Activated B cell treated with CpG ODN at 0.5 μM for 24 hours (primary cell): ENCODE measurements at regions not wholly inside any gene's neighbourhood (a gene's known extent, or its start where the extent isn't known, plus 50 kb on each side); places are given as distances from the start of the nearest gene placed in this dataset.

Experiments used
- ATAC-seq: fragments of 200-7000 bp; cut with Tn5 transposase; one replicate; pipeline ENCODE4 v1.10.0; 2021; ENCODE audit warnings: low read depth, mild to moderate bottlenecking, moderate library complexity
- CTCF ChIA-PET: fragments of 350-600 bp; sonication (Branson Sonifier 250); formaldehyde crosslinking; loops from one replicate; lab custom pipeline; 2021; ENCODE audit warnings: antibody characterized with exemption; lab: Charles Lee
- POLR2A ChIA-PET: fragments of 350-600 bp; sonication (Branson Sonifier 250); formaldehyde crosslinking; loops from one replicate; lab custom pipeline; 2021; ENCODE audit warnings: antibody characterized with exemption; lab: Charles Lee
- DNase-seq: peaks from one replicate; pipeline ENCODE4 v3.0.0; 2022
- H3K27ac Mint-ChIP-seq: one replicate; pipeline ENCODE4 v1.8.0; 2020; ENCODE audit warnings: mixed read lengths
- H3K27me3 Mint-ChIP-seq: one replicate; pipeline ENCODE4 v1.8.0; 2021; ENCODE audit warnings: mixed read lengths
- H3K36me3 Mint-ChIP-seq: one replicate; pipeline ENCODE4 v1.8.0; 2021; ENCODE audit warnings: low read depth, mixed read lengths
- H3K4me1 Mint-ChIP-seq: one replicate; pipeline ENCODE4 v1.8.0; 2021; ENCODE audit warnings: mixed read lengths
- H3K4me3 Mint-ChIP-seq: one replicate; pipeline ENCODE4 v1.8.0; 2020; ENCODE audit warnings: mild to moderate bottlenecking, mixed read lengths
- H3K9me3 Mint-ChIP-seq: one replicate; pipeline ENCODE4 v1.8.0; 2020; ENCODE audit warnings: mixed read lengths
- CTCF ChIP-seq: fragments of 200-600 bp; IDR thresholded peaks from one replicate; pipeline ENCODE4 v1.8.0; 2022; ENCODE audit warnings: antibody characterized with exemption, mild to moderate bottlenecking
- intact Hi-C: fragments of 100-400 bp; cut with micrococcal nuclease; formaldehyde crosslinking; loops from one replicate; pipeline ENCODE4 v1.15.1; 2024

GRCh38 chr2:239536186-239536585 is 135.4 kb upstream of the HDAC4 start:
- ChIA-PET CTCF (no interaction called here), POLR2A (no interaction called here)
- Mint-ChIP-seq H3K27me3 (peaks cover 7% of the 10 kb centered on the region), H3K27ac (no peak overlapping the region), H3K4me3 (no peak overlapping the region), H3K36me3 (no peaks in the 10 kb centered on the region), H3K9me3 (no peaks in the 10 kb centered on the region), H3K4me1 (no peaks in the 10 kb centered on the region)
- no peak for ATAC-seq
- TF ChIP-seq CTCF: no peak
- intact Hi-C loops: no loop called here
- no peak for DNase-seq

GRCh38 chr2:239535413-239536144 is 134.8 kb upstream of the HDAC4 start:
- no peak for ATAC-seq
- DNase-seq: no peak
- no peak overlapping the region for H3K4me3 Mint-ChIP-seq
- peaks cover 5% of the 10 kb centered on the region for H3K27me3 Mint-ChIP-seq
- ChIA-PET POLR2A (no interaction called here), CTCF (no interaction called here)
- no peaks in the 10 kb centered on the region for H3K4me1 Mint-ChIP-seq
- H3K9me3 Mint-ChIP-seq: peaks cover under 1% of the 10 kb centered on the region
- intact Hi-C loops: no loop called here
- no peak for TF ChIP-seq CTCF
- no peak overlapping the region for H3K27ac Mint-ChIP-seq
- H3K36me3 Mint-ChIP-seq: no peaks in the 10 kb centered on the region

- no peak for TF ChIP-seq CTCF
- Mint-ChIP-seq H3K27ac (no peak overlapping the region), H3K4me1 (no peaks in the 10 kb centered on the region), H3K9me3 (peaks cover 2% of the 10 kb centered on the region), H3K4me3 (no peak overlapping the region), H3K36me3 (no peaks in the 10 kb centered on the region), H3K27me3 (peaks cover 3% of the 10 kb centered on the region)
- ATAC-seq: no peak
- intact Hi-C loops: no loop called here
- CTCF ChIA-PET: no interaction called here
- POLR2A ChIA-PET: no interaction called here
- no peak for DNase-seq
These were observed 134.0 kb upstream of the HDAC4 start for GRCh38 chr2:239534581-239535412.

GRCh38 chr2:239533569-239534316 is 132.9 kb upstream of the HDAC4 start:
- H3K4me1 Mint-ChIP-seq: no peaks in the 10 kb centered on the region
- ATAC-seq (no peak), DNase-seq (no peak)
- no peaks in the 10 kb centered on the region for H3K36me3 Mint-ChIP-seq
- intact Hi-C loops: no loop called here
- peaks cover 3% of the 10 kb centered on the region for H3K27me3 Mint-ChIP-seq
- H3K27ac Mint-ChIP-seq: no peak overlapping the region
- POLR2A ChIA-PET: no interaction called here
- H3K9me3 Mint-ChIP-seq: peaks cover 2% of the 10 kb centered on the region
- no peak for TF ChIP-seq CTCF
- H3K4me3 Mint-ChIP-seq: no peak overlapping the region
- CTCF ChIA-PET: no interaction called here

GRCh38 chr2:239532859-239533258 is 132.0 kb upstream of the HDAC4 start:
- CTCF ChIA-PET: no interaction called here
- no peak for TF ChIP-seq CTCF
- Mint-ChIP-seq H3K4me3 (no peak overlapping the region), H3K27ac (no peak overlapping the region), H3K4me1 (no peaks in the 10 kb centered on the region), H3K27me3 (peaks cover 3% of the 10 kb centered on the region), H3K36me3 (no peaks in the 10 kb centered on the region), H3K9me3 (peaks cover 2% of the 10 kb centered on the region)
- POLR2A ChIA-PET: no interaction called here
- intact Hi-C loops: no loop called here
- DNase-seq (no peak), ATAC-seq (no peak)
